ENCODE measurements at regions not wholly inside any gene's neighbourhood (a gene's known extent, or its start where the extent isn't known, plus 50 kb on each side); places are given as distances from the start of the nearest gene placed in this dataset.

DNA sequence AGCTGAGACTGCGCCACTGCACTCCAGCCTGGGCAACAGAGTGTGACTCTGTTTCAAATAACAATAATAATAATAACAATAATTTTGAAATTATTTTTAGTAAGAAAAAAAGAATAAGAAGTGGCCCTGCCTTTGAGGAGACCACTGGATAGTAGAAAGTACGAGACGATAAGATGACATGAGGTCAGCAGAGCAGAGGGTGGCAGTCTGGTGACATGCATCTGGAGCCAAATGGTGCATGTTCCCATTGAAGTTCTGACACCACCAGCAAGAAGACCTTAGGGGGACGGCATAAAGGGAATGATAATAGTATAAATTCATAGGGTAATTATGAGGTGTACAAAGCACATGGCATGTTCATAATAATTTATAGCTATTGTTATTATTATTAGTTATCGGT is 542.2 kb upstream of the TBL1XR1 start:
- ChIA-PET CTCF (interaction anchor here (0.7 kb wide), 1 partner anchor 752 kb away, joined by 4 read pairs; no protein-coding TSS in a partner anchor), POLR2A (ENCODE audit: unreplicated experiment) (no interaction called here)
- no peak overlapping the region for H3K4me2 ChIP-seq (ENCODE audit: low read length)
- no TSS peak for BruUV-seq (replicated peaks)
- H2AFZ ChIP-seq (ENCODE audit: low read length), result no peak overlapping the region
- H3F3A ChIP-seq (ENCODE audit: low read length, unreplicated experiment), result no peaks in the 10 kb centered on the region
- no peak overlapping the region for H3K9ac ChIP-seq (ENCODE audit: low read length)
- H4K20me1 ChIP-seq (ENCODE audit: low read length), result no peaks in the 10 kb centered on the region
- no peaks in the 10 kb centered on the region for H3K36me3 ChIP-seq (ENCODE audit: low read depth, low read length)
- H3K79me2 ChIP-seq (ENCODE audit: low read length), result no peaks in the 10 kb centered on the region
- ATAC-seq (no peak), DNase-seq (no peak)
- H3K27ac ChIP-seq (ENCODE audit: low read length), result no peak overlapping the region
- no peaks in the 10 kb centered on the region; the same call in 1 of the 2 replicates for H3K9me2 ChIP-seq (replicated peaks; ENCODE audit: low read length)
- TF ChIP-seq EZH2 (IDR thresholded peaks at IDR 0.05; ENCODE audit: low read length, unreplicated experiment) (no peak), EZH2phosphoT487 (IDR thresholded peaks at IDR 0.05; ENCODE audit: borderline replicate concordance, low read length) (no peak)
- TF ChIP-seq, protein P1, sequence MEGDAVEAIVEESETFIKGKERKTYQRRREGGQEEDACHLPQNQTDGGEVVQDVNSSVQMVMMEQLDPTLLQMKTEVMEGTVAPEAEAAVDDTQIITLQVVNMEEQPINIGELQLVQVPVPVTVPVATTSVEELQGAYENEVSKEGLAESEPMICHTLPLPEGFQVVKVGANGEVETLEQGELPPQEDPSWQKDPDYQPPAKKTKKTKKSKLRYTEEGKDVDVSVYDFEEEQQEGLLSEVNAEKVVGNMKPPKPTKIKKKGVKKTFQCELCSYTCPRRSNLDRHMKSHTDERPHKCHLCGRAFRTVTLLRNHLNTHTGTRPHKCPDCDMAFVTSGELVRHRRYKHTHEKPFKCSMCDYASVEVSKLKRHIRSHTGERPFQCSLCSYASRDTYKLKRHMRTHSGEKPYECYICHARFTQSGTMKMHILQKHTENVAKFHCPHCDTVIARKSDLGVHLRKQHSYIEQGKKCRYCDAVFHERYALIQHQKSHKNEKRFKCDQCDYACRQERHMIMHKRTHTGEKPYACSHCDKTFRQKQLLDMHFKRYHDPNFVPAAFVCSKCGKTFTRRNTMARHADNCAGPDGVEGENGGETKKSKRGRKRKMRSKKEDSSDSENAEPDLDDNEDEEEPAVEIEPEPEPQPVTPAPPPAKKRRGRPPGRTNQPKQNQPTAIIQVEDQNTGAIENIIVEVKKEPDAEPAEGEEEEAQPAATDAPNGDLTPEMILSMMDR (conservative IDR thresholded peaks at IDR 0.05; ENCODE audit: low read depth, low read length), result no peak
- intact Hi-C loops (cut with micrococcal nuclease), result no loop called here
- no peaks in the 10 kb centered on the region for H3K27me3 ChIP-seq (ENCODE audit: low read length)
- H3K4me3 ChIP-seq (ENCODE audit: low read length), result no peak overlapping the region
- no peaks in the 10 kb centered on the region for H3K4me1 ChIP-seq (ENCODE audit: insufficient read depth, low read length)
- H3K9me3 ChIP-seq (ENCODE audit: low read length), result no peaks in the 10 kb centered on the region

DNA sequence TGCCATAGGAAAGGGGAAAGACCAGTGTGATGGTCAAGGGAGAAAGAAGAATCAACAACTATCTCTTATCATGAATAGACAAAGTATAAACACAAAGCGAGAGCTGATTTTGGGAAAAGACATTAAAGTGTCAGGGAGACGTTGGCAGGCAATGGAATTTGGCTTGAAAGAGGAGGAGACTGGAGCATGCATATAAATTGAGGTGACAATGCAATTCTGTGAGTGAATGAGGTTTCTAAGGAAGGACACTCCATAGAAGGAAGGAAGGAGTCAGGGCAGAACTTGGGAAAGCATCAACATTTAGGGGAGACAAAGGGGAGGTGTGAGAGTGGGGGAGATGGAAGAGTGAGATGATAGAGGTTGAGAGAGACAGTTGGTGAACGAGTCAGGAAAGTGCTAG is 543.0 kb upstream of the TBL1XR1 start:
- Histone ChIP-seq H3K36me3 (ENCODE audit: low read depth, low read length) (no peaks in the 10 kb centered on the region), H3K9me3 (ENCODE audit: low read length) (no peaks in the 10 kb centered on the region), H3K4me1 (ENCODE audit: insufficient read depth, low read length) (0 out of 2 replicates have a peak, but pooled peaks cover 7% of the 10 kb centered on the region), H3K4me2 (ENCODE audit: low read length) (no peak overlapping the region), H3K27ac (ENCODE audit: low read length) (no peak overlapping the region), H4K20me1 (ENCODE audit: low read length) (no peaks in the 10 kb centered on the region), H3K79me2 (ENCODE audit: low read length) (no peaks in the 10 kb centered on the region), H3K4me3 (ENCODE audit: low read length) (no peak overlapping the region), H2AFZ (ENCODE audit: low read length) (no peak overlapping the region), H3F3A (ENCODE audit: low read length, unreplicated experiment) (no peaks in the 10 kb centered on the region), H3K27me3 (ENCODE audit: low read length) (no peaks in the 10 kb centered on the region), H3K9ac (ENCODE audit: low read length) (no peak overlapping the region), H3K9me2 (replicated peaks; ENCODE audit: low read length) (no peaks in the 10 kb centered on the region; the same call in 1 of the 2 replicates)
- intact Hi-C loops (cut with micrococcal nuclease), result no loop called here
- TF ChIP-seq EZH2phosphoT487 (IDR thresholded peaks at IDR 0.05; ENCODE audit: borderline replicate concordance, low read length), result no peak
- no peak for TF ChIP-seq EZH2 (IDR thresholded peaks at IDR 0.05; ENCODE audit: low read length, unreplicated experiment)
- TF ChIP-seq, protein P1 (conservative IDR thresholded peaks at IDR 0.05; ENCODE audit: low read depth, low read length), result no peak
- DNase-seq (no peak), ATAC-seq (no peak)
- ChIA-PET CTCF (interaction anchor here (0.7 kb wide), 1 partner anchor 753 kb away, joined by 4 read pairs; no protein-coding TSS in a partner anchor), POLR2A (ENCODE audit: unreplicated experiment) (no interaction called here)
- BruUV-seq (replicated peaks), result no TSS peak

DNA sequence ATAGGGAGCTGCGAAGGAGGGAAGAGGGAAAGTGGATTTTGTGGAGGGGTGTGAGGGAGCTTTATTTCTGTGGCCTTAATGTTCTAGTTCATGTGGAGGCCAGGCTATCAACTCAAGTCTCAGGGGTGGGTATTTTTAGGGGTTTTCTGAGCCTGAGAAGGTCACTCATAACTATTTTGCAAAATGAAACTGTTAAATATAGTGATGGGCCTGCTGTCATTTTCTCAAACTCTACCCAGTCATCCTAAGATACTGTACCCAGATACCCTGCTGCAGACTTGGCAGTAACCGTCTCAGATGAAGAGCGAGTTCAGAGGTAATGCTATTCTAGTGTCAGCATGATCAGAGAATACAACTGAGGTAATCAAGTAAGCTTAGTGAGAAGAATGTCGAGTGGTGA is 545.0 kb upstream of the TBL1XR1 start:
- Histone ChIP-seq H2AFZ (ENCODE audit: low read length) (no peak overlapping the region), H3F3A (ENCODE audit: low read length, unreplicated experiment) (no peaks in the 10 kb centered on the region), H3K9ac (ENCODE audit: low read length) (no peak overlapping the region), H3K9me2 (replicated peaks; ENCODE audit: low read length) (no peaks in the 10 kb centered on the region; the same call in 1 of the 2 replicates), H4K20me1 (ENCODE audit: low read length) (no peaks in the 10 kb centered on the region), H3K36me3 (ENCODE audit: low read depth, low read length) (no peaks in the 10 kb centered on the region), H3K27ac (ENCODE audit: low read length) (no peak overlapping the region), H3K4me1 (ENCODE audit: insufficient read depth, low read length) (0 out of 2 replicates have a peak, but pooled peaks cover 7% of the 10 kb centered on the region), H3K4me2 (ENCODE audit: low read length) (no peak overlapping the region), H3K4me3 (ENCODE audit: low read length) (no peak overlapping the region), H3K27me3 (ENCODE audit: low read length) (no peaks in the 10 kb centered on the region), H3K9me3 (ENCODE audit: low read length) (no peaks in the 10 kb centered on the region), H3K79me2 (ENCODE audit: low read length) (no peaks in the 10 kb centered on the region)
- CTCF ChIA-PET, result no interaction called here
- ATAC-seq, result no peak
- POLR2A ChIA-PET (ENCODE audit: unreplicated experiment), result no interaction called here
- no peak for DNase-seq
- no TSS peak for BruUV-seq (replicated peaks)
- TF ChIP-seq EZH2phosphoT487 (IDR thresholded peaks at IDR 0.05; ENCODE audit: borderline replicate concordance, low read length) (no peak), EZH2 (IDR thresholded peaks at IDR 0.05; ENCODE audit: low read length, unreplicated experiment) (no peak)
- TF ChIP-seq, protein P1 (conservative IDR thresholded peaks at IDR 0.05; ENCODE audit: low read depth, low read length), result no peak
- intact Hi-C loops (cut with micrococcal nuclease), result no loop called here

All from PC-3 (cell line).